Upper lobe of right lung (tissue), 1 donor: ENCODE measurements at regions not wholly inside any gene's neighbourhood (a gene's known extent, or its start where the extent isn't known, plus 50 kb on each side); places are given as distances from the start of the nearest gene placed in this dataset.
"Not testable (repeated sequence)": the region's sequence is repeated elsewhere in the genome, so short reads cannot be mapped to it uniquely, and the experiment has no call there.

Source experiments
- ATAC-seq: fragments of 200-7000 bp; cut with Tn5 transposase; one replicate; pipeline ENCODE4 v1.9.1; 2020; ENCODE audit warnings: mild to moderate bottlenecking, moderate library complexity
- DNase-seq: peaks from one replicate; pipeline ENCODE4 v3.0.0-alpha.2; 2020
- H3K27ac ChIP-seq: fragments of 200-600 bp; one replicate; pipeline ENCODE4 v1.8.0; 2022
- H3K27me3 ChIP-seq: fragments of 200-600 bp; one replicate; pipeline ENCODE4 v1.8.0; 2022; ENCODE audit warnings: mild to moderate bottlenecking
- H3K36me3 ChIP-seq: fragments of 200-600 bp; one replicate; pipeline ENCODE4 v1.8.0; 2022
- H3K4me1 ChIP-seq: fragments of 200-600 bp; one replicate; pipeline ENCODE4 v1.8.0; 2022
- H3K4me3 ChIP-seq: fragments of 200-600 bp; one replicate; pipeline ENCODE4 v1.8.0; 2022; ENCODE audit warnings: mild to moderate bottlenecking
- H3K9me3 ChIP-seq: fragments of 200-600 bp; one replicate; pipeline ENCODE4 v1.8.0; 2022
- intact Hi-C: fragments of 100-400 bp; cut with DNase I; formaldehyde crosslinking; loops from one replicate; pipeline ENCODE4 v1.11.0; 2022
- TF ChIP-seq, protein P1 (sequence below): fragments of 200-600 bp; IDR thresholded peaks from one replicate; pipeline ENCODE4 v1.8.0; 2022; ENCODE audit warnings: antibody characterized with exemption
- donor health status: DM: no; HTN: yes; CAD: no; lungs with severe emphysema.

- intact Hi-C loops, DNase-seq, H3K27ac ChIP-seq, H3K27me3 ChIP-seq, H3K9me3 ChIP-seq, H3K4me3 ChIP-seq, ATAC-seq, H3K4me1 ChIP-seq, H3K36me3 ChIP-seq: not testable (repeated sequence)
Observed at GRCh38 chrX:63217549-63217948, 133.6 kb downstream of the SPIN4 start.

DNA sequence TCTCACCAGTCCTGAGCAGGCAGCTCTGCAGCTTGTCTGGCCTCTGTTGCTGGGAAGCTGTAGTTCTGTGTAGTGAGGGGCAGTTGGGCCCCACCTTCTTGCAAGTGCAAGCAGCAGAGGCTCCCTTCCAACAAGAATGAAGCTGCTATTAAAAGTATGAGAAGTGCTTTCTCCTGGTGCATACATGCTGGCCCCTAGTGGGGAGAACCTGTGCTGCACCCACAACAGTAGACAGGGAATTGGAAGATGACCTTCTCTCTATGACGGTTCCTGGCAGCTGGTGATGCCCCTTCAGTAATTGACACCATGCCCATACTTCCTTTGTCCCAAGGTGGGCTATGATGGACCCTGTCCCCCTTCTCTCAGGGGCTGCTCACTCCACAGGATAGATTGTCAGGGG, 141.5 kb downstream of the SPIN4 start:
- DNase-seq, H3K9me3 ChIP-seq, H3K36me3 ChIP-seq, H3K4me3 ChIP-seq, H3K27me3 ChIP-seq, intact Hi-C loops, H3K27ac ChIP-seq, H3K4me1 ChIP-seq: not testable (repeated sequence)
- ATAC-seq, result peak; percentile 83

DNA sequence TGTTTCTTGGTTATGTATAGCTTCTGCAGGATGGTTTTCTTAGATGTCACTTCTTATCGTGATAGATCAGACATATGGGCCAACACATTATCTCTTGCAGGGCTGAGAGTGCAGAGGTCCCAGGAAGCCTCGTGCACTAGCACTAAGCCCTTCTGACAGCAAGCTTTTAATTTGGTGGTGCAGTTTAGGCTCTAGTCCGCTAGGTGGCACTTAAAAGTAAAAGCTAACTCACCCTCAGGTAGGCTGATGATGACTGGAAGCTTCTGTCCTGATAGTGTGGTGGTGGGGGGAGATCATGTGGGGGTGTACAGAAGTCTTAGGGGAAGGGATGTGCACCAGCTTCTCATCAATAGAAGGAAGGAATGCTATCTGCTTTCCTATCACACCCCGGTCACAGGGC, 142.0 kb downstream of the SPIN4 start:
- ATAC-seq, result peak; percentile 63
- DNase-seq, H3K36me3 ChIP-seq, H3K9me3 ChIP-seq, intact Hi-C loops, H3K4me3 ChIP-seq, H3K27me3 ChIP-seq, H3K4me1 ChIP-seq, H3K27ac ChIP-seq: not testable (repeated sequence)

GRCh38 chrX:63204266-63205074, 146.7 kb downstream of the SPIN4 start:
- H3K9me3 ChIP-seq, H3K27me3 ChIP-seq, H3K27ac ChIP-seq, H3K4me1 ChIP-seq, H3K4me3 ChIP-seq, H3K36me3 ChIP-seq, DNase-seq, intact Hi-C loops: not testable (repeated sequence)
- peak; percentile 89 for ATAC-seq

DNA sequence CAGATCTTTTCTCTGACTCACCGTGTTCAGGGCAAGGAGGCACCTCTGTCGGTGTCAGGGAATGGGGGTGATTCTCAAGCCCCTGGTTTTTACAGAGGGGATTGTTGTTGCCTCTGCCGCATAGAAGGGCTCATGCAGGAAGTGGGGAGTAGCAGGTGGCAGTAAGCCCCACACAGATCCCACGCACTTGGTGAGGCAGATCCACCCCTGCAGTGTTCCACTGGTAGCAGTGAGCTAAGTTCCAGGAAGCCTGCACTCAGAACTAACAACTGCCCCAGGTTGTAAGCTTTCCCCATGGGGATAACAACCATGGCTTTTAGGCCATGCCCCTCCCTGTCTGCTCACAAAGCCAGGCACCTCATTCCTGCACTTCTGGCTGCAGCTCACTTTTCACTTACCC, 149.1 kb downstream of the SPIN4 start:
- H3K4me3 ChIP-seq, ATAC-seq, DNase-seq, intact Hi-C loops, H3K27ac ChIP-seq, H3K27me3 ChIP-seq, H3K9me3 ChIP-seq, H3K4me1 ChIP-seq, H3K36me3 ChIP-seq: not testable (repeated sequence)

DNA sequence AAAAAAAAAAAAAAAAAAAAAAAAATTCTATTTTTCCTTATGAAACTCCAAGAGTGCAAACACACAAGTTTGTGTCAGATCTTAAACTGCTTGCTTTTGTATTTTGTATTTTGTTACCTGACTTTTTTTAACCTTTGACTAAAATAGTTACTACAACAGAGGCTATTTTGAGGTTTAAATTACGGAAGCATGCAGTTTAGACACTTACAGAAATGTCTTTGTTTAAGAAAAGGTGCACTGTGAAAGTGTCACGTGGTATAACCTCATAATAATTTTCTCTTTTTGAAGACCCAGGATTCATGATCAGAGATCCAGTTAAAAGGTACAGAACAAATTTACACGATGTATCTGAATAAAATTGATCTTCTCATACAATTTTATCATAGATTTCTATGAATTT, 152.4 kb downstream of the SPIN4 start:
- H3K27me3 ChIP-seq, H3K4me1 ChIP-seq, H3K4me3 ChIP-seq, intact Hi-C loops, H3K9me3 ChIP-seq, DNase-seq, H3K36me3 ChIP-seq, ATAC-seq, H3K27ac ChIP-seq: not testable (repeated sequence)

DNA sequence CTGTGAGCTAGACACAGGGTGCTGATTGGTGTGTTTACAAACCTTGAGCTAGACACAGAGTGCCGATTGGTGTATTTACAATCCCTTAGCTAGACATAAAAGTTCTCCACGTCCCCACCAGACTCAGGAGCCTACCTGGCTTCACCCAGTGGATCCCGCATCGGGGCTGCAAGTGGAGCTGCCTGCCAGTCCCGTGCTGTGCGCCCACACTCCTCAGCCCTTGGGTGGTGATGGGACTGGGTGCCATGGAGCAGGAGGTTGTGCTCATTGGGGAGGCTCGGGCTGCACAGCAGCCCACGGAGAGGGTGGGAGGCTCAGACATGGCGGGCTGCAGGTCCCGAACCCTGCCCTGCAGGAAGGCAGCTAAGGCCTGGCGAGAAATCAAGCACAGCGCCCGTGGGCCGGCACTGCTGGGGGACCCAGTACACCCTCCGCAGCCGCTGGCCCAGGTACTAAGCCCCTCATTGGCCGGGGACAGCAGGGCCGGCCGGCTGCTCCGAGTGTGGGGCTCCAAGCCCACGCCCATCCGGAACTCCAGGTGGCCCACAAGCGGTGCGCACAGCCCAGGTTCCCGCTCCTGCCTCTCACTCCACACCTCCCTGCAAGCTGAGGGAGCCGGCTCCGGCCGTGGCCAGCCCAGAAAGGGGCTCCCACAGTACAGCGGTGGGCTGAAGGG, 158.6 kb downstream of the SPIN4 start:
- H3K27ac ChIP-seq, H3K4me1 ChIP-seq, H3K9me3 ChIP-seq, H3K36me3 ChIP-seq, DNase-seq, H3K27me3 ChIP-seq, intact Hi-C loops, H3K4me3 ChIP-seq, ATAC-seq: not testable (repeated sequence)

- Histone ChIP-seq H3K4me3 (no peak overlapping the region), H3K27ac (no peak overlapping the region), H3K36me3 (no peaks in the 10 kb centered on the region), H3K4me1 (no peaks in the 10 kb centered on the region), H3K9me3 (no peaks in the 10 kb centered on the region), H3K27me3 (no peaks in the 10 kb centered on the region)
- intact Hi-C loops, result no loop called here
- TF ChIP-seq, protein P1, sequence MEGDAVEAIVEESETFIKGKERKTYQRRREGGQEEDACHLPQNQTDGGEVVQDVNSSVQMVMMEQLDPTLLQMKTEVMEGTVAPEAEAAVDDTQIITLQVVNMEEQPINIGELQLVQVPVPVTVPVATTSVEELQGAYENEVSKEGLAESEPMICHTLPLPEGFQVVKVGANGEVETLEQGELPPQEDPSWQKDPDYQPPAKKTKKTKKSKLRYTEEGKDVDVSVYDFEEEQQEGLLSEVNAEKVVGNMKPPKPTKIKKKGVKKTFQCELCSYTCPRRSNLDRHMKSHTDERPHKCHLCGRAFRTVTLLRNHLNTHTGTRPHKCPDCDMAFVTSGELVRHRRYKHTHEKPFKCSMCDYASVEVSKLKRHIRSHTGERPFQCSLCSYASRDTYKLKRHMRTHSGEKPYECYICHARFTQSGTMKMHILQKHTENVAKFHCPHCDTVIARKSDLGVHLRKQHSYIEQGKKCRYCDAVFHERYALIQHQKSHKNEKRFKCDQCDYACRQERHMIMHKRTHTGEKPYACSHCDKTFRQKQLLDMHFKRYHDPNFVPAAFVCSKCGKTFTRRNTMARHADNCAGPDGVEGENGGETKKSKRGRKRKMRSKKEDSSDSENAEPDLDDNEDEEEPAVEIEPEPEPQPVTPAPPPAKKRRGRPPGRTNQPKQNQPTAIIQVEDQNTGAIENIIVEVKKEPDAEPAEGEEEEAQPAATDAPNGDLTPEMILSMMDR, result no peak
- ATAC-seq (no peak), DNase-seq (no peak)
Observed at GRCh38 chrX:63186137-63186536, 165.0 kb downstream of the SPIN4 start.

- H3K27ac ChIP-seq, H3K4me3 ChIP-seq, H3K27me3 ChIP-seq, H3K4me1 ChIP-seq, intact Hi-C loops, H3K9me3 ChIP-seq, DNase-seq, ATAC-seq, H3K36me3 ChIP-seq: not testable (repeated sequence)
Observed at GRCh38 chrX:63179852-63180251, 171.3 kb downstream of the SPIN4 start.

DNA sequence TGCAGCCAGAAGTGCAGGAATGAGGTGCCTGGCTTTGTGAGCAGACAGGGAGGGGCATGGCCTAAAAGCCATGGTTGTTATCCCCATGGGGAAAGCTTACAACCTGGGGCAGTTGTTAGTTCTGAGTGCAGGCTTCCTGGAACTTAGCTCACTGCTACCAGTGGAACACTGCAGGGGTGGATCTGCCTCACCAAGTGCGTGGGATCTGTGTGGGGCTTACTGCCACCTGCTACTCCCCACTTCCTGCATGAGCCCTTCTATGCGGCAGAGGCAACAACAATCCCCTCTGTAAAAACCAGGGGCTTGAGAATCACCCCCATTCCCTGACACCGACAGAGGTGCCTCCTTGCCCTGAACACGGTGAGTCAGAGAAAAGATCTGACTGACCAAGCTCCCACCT, 174.6 kb downstream of the SPIN4 start:
- ATAC-seq, H3K9me3 ChIP-seq, H3K4me1 ChIP-seq, H3K4me3 ChIP-seq, DNase-seq, H3K27me3 ChIP-seq, H3K36me3 ChIP-seq, intact Hi-C loops, H3K27ac ChIP-seq: not testable (repeated sequence)

DNA sequence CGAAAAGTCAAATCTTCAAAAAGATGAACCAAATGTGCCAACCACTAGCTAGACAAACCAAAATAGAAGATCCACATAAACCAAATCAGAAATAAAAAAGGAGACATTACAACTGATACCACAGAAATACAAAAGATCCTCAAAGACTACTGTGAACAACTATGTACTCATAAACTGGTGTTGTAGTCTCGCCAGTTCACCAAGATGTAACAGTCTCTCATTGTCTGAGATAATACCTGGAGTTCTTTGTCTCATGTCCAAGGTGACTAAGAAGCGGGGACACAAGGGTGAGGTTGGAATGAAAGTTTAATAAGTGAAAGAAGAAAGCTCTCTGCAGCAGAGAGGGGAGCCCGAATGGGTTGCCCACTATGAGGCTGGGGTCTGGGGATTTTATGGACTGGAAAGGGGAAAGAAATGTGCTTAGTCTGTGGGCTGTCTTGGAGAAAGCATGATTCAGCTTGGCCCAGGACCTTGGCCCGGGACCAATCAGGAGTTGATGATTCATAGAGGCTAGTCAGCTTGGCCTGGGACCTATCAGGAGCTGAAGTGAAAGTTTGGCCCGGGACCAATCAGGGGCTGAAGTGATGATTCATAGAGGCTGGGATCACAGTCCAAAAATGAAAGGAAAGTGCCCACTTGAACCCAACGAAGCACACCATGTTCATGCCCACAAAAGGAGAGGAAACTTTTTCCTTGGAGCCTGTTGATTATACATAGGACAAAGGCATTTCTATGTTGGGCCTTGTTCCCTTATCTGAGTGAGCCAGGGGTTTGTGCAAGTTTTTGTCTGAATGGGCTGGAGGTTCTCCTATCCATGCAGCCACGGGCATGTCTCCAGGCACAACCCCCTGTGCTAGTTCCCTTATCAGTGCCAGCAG, 177.1 kb downstream of the SPIN4 start:
- ATAC-seq, result peak; percentile 90
- H3K4me1 ChIP-seq, H3K36me3 ChIP-seq, H3K27ac ChIP-seq, H3K9me3 ChIP-seq, H3K4me3 ChIP-seq, DNase-seq, H3K27me3 ChIP-seq, intact Hi-C loops: not testable (repeated sequence)

GRCh38 chrX:63169416-63169815, 181.7 kb downstream of the SPIN4 start:
- H3K27ac ChIP-seq, intact Hi-C loops, H3K27me3 ChIP-seq, H3K4me1 ChIP-seq, H3K36me3 ChIP-seq, H3K9me3 ChIP-seq, H3K4me3 ChIP-seq, DNase-seq: not testable (repeated sequence)
- peak; percentile 66 for ATAC-seq

DNA sequence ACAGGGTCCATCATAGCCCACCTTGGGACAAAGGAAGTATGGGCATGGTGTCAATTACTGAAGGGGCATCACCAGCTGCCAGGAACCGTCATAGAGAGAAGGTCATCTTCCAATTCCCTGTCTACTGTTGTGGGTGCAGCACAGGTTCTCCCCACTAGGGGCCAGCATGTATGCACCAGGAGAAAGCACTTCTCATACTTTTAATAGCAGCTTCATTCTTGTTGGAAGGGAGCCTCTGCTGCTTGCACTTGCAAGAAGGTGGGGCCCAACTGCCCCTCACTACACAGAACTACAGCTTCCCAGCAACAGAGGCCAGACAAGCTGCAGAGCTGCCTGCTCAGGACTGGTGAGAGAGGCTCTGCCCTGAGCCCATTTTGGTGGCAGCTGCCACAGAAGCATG, 182.2 kb downstream of the SPIN4 start:
- H3K36me3 ChIP-seq, H3K27me3 ChIP-seq, DNase-seq, intact Hi-C loops, H3K4me1 ChIP-seq, H3K9me3 ChIP-seq, H3K27ac ChIP-seq, H3K4me3 ChIP-seq: not testable (repeated sequence)
- ATAC-seq, result peak; percentile 86
